SJSA1 (cell line): ENCODE measurements at regions not wholly inside any gene's neighbourhood (a gene's known extent, or its start where the extent isn't known, plus 50 kb on each side); places are given as distances from the start of the nearest gene placed in this dataset.
A peak's percentile ranks its signal among the peaks of the same experiment; 100 is the strongest.

Source experiments
- DNase-seq, 2 experiments: peaks; one replicate each; pipeline ENCODE4 v3.0.0-alpha.2; 2015 to 2020; ENCODE audit warnings: low spot score in 2 of 2, low read depth in 1 of 2
- H3K27ac ChIP-seq: fragments of 250-450 bp; sonication (Bioruptor Pico); 2 replicates; pipeline ENCODE4 v1.5.1; 2020; ENCODE audit warnings: mild to moderate bottlenecking, moderate library complexity
- H3K27me3 ChIP-seq: fragments of 250-450 bp; sonication (Bioruptor Pico); replicated peaks from 2 replicates; pipeline ENCODE4 v1.5.1; 2020; ENCODE audit warnings: mild to moderate bottlenecking, moderate library complexity
- H3K36me3 ChIP-seq: fragments of 250-450 bp; sonication (Bioruptor Pico); 2 replicates; pipeline ENCODE4 v1.5.1; 2020; ENCODE audit warnings: mild to moderate bottlenecking
- H3K4me1 ChIP-seq: fragments of 250-450 bp; sonication (Bioruptor Pico); replicated peaks from 2 replicates; pipeline ENCODE4 v1.6.1; 2021; ENCODE audit warnings: mild to moderate bottlenecking
- H3K4me3 ChIP-seq: fragments of 250-450 bp; sonication (Bioruptor Pico); 2 replicates; pipeline ENCODE4 v1.5.1; 2020; ENCODE audit warnings: mild to moderate bottlenecking
- H3K9me3 ChIP-seq: fragments of 250-450 bp; sonication (Bioruptor Pico); replicated peaks from 2 replicates; pipeline ENCODE4 v1.5.1; 2020; ENCODE audit warnings: mild to moderate bottlenecking

DNA sequence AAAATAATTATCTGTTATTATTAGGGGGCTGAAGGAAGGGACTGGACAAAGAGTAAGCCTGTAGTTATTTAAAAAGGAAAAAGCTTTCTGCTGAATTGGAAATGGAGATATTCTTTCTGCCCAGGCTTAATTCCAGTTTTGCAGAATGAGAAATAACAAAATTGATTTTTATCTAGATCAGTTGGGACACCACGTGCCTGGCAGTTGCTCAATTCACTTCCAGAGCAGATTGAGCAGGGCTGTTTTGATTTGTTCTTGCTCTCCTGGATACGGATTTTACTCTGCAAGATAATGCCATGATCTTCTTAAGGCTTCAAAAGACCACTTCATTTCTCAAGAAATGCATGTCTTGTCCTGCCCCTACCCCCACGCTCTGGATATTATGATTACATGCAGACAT, 524.3 kb downstream of the TCERG1L start:
- H3K36me3 ChIP-seq = no peaks in the 10 kb centered on the region
- H3K9me3 ChIP-seq = peaks cover 7% of the 10 kb centered on the region

DNA sequence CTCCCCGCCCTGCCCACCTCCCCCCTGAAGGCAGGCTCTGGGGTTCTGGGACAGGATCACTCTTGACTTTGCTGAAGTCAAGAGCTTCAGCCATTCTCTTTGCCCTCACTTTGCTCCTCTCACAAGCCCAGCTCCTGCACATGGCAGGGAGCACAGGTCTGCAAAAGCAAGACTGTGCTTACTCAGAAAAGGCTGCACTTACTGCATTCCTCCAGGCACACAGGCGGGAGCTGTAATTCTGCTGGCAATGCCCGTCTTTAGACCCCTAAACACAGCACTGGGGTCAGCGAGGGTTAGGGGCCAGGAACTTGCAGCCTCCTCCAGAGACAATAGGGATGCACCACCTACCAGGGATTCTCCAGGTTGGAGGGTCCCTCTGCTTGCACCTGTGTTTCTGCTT, 523.7 kb downstream of the TCERG1L start:
- H3K4me1 ChIP-seq = no peaks in the 10 kb centered on the region
- no peak overlapping the region for H3K27ac ChIP-seq
- peaks cover 3% of the 10 kb centered on the region; the same call in 1 of the 2 replicates for H3K9me3 ChIP-seq
- H3K4me3 ChIP-seq = no peak overlapping the region
- H3K36me3 ChIP-seq = no peaks in the 10 kb centered on the region
- DNase-seq = no peak
- no peaks in the 10 kb centered on the region for H3K27me3 ChIP-seq

More for the DNA sequence above, 524.3 kb downstream of the TCERG1L start:
- Histone ChIP-seq H3K27ac (no peak overlapping the region), H3K27me3 (no peaks in the 10 kb centered on the region), H3K4me3 (no peak overlapping the region), H3K4me1 (no peaks in the 10 kb centered on the region)
- DNase-seq = no peak

DNA sequence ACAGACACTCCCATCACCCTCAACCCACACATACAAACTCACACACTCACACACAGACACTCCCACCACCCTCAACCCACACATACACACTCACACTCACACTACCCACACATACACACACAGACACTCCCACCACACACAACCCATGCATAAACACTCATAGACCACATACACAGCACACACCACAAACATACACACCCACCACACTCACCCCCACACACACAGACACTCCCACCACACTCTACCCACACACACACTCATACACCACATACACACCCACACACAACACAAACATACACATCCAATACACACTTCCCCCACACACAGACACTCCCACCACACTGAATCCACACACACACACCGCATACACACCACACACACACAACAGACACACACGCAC, 521.2 kb downstream of the TCERG1L start:
- no peaks in the 10 kb centered on the region for H3K36me3 ChIP-seq
- no peak for DNase-seq
- H3K4me3 ChIP-seq = no peak overlapping the region
- H3K4me1 ChIP-seq = no peaks in the 10 kb centered on the region
- peaks cover 4% of the 10 kb centered on the region; the same call in 1 of the 2 replicates for H3K9me3 ChIP-seq
- no peak overlapping the region for H3K27ac ChIP-seq
- no peaks in the 10 kb centered on the region for H3K27me3 ChIP-seq

DNA sequence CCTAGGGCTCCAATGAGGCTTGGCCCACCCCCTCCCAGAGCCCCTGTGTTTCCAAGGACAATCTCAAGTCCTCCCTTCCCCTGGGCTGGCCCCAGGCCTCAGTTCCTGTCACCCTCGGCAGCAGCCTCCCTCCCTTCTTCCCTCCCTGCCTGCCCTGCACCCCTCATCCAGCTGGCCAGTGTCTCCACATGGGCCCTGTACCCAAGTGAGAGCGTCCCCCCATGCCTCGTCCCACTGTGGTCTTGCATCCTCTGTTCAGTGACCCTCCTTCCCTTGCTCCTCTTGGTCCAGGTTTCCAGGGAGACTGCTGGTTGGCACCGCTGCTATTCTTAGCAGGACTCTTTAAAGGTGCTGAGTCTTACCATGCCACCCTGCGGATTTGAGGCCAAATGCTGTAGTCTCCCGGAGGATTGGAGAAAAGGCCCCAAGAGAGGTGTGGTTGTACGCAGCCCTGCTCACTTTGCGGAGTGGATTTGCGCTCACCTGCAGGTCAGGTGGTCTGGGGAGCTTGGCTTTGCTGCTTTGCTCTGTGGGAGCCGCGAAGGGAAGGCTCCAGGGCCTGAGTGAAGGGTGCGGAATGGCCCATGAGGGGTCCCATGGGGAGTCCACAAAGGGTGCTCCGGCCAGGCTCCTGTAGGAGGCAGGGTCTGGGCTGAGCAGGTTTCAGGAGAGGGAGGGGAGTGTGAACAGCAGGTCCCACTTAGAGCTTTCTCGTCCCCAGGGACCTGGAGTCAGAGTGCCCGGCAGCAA, 519.2 kb downstream of the TCERG1L start:
- no peaks in the 10 kb centered on the region for H3K4me1 ChIP-seq
- DNase-seq = no peak
- H3K36me3 ChIP-seq = no peaks in the 10 kb centered on the region
- H3K9me3 ChIP-seq = 0 out of 2 replicates have a peak, but pooled peaks cover 4% of the 10 kb centered on the region
- H3K4me3 ChIP-seq = no peak overlapping the region
- no peaks in the 10 kb centered on the region for H3K27me3 ChIP-seq
- no peak overlapping the region for H3K27ac ChIP-seq

DNA sequence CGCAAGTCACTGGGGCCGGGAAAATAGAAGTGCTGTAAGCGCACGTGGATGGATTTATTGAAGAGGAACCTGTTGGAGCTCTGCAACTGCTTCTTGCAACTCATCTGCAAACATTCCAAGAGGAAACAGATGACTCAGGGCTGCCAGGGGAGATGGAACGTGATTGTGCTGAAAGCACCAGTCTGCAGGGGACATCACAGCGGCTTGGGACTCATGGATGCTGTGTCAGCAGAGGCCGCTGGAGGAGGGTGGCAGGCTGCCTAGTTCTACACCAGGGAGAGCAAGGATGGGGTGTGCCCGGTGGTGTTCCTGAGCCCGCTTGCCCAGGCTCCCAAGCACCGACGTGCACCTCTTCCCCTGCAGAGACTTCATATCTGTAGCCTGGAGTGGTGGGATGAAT, 515.7 kb downstream of the TCERG1L start:
- 0 out of 2 replicates have a peak, but pooled peaks cover 7% of the 10 kb centered on the region for H3K9me3 ChIP-seq
- H3K4me1 ChIP-seq = no peaks in the 10 kb centered on the region
- no peaks in the 10 kb centered on the region for H3K27me3 ChIP-seq
- DNase-seq = no peak
- H3K36me3 ChIP-seq = no peaks in the 10 kb centered on the region
- no peak overlapping the region for H3K27ac ChIP-seq
- no peak overlapping the region for H3K4me3 ChIP-seq

DNA sequence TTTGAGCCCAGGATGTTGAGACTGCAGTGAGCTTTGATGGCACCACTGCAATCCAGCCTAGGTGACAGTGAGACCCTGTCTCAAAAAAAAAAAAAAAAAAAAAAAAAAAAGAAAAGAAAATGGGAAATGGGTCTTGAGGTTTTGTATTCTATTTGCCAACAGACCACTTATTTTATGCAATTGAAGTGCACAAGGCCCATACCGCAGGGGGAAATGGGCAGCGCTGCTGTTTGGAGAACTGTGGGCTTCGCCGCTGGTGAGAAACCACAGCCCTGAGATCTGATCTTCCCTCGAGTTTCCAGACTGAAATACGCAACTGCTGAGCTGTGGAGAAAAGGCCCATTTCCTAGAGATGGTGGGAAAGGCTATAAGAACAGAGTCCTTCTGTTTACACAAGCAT, 512.0 kb downstream of the TCERG1L start:
- Histone ChIP-seq H3K27me3 (no peaks in the 10 kb centered on the region), H3K4me1 (no peaks in the 10 kb centered on the region), H3K27ac (no peak overlapping the region), H3K36me3 (no peaks in the 10 kb centered on the region), H3K9me3 (peaks cover 10% of the 10 kb centered on the region; the same call in 1 of the 2 replicates), H3K4me3 (no peak overlapping the region)
- no peak for DNase-seq

DNA sequence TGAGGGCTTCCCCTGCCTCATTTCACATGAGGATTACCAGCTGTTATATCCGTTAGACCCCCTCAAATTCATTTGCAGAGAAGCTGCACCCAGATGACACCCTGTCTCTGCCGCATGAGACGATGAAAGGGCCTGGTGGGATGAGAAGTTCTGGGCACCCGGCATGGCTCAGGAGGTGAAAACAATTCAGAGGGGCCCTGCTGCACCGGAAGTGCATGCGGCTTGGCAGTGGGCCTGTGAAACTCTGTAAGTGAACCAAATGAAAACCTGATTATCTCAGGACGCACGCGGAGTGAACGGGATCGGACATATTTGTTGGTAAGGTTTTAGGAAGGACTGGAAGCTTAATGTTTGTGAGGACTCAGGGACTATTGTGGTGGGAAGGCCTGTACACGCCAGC, 511.2 kb downstream of the TCERG1L start:
- H3K4me1 ChIP-seq = no peaks in the 10 kb centered on the region
- no peaks in the 10 kb centered on the region for H3K36me3 ChIP-seq
- no peak overlapping the region for H3K4me3 ChIP-seq
- H3K9me3 ChIP-seq = peaks cover 10% of the 10 kb centered on the region; the same call in 1 of the 2 replicates
- no peak for DNase-seq
- H3K27ac ChIP-seq = no peak overlapping the region
- no peaks in the 10 kb centered on the region for H3K27me3 ChIP-seq

DNA sequence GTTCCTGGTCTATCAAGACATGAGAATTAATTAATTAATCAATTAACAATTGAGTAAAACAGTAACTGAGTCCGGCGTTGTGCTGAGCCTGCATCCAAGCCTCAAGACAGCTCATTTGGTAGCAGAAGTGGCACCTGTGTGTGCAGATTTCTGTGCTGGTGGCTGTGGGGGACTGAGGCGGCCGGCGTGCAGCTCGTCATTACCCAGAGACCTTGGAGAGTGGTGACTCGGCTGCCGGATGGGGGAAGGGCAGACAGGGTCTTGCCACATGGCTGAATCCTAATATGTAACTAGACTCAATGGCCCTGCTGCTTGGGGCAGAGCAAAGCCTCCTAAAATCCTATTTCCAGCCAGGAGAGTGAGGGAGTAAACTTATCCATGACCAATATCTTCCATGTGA, 510.2 kb downstream of the TCERG1L start:
- Histone ChIP-seq H3K27ac (no peak overlapping the region), H3K9me3 (peaks cover 10% of the 10 kb centered on the region; the same call in 1 of the 2 replicates), H3K4me1 (no peaks in the 10 kb centered on the region), H3K27me3 (no peaks in the 10 kb centered on the region), H3K4me3 (no peak overlapping the region), H3K36me3 (no peaks in the 10 kb centered on the region)
- DNase-seq = no peak

DNA sequence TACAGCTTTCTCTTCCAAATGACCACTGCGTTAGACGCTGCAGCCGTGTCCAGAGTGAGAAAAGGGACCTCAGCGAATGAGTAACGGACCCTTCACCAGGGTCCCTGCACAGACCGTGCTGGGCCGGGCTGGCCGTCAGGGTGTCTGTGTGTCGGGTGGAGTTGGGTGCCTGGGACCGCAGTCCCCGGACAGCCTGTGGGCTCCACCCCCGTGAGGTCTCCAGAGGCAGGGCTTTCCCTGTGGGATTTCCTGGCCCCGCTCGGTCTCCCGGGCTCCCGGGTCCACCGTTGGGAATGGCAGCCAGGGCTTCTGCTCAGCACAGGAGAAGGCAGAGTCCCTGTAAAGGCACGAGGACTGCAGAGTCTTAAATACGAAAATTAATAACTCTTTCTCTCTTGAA, 509.7 kb downstream of the TCERG1L start:
- H3K9me3 ChIP-seq = peaks cover 10% of the 10 kb centered on the region; the same call in 1 of the 2 replicates
- DNase-seq = no peak
- H3K4me3 ChIP-seq = no peak overlapping the region

GRCh38 chr10:130802301-130802700, 509.2 kb downstream of the TCERG1L start:
- H3K9me3 ChIP-seq = peaks cover 10% of the 10 kb centered on the region; the same call in 1 of the 2 replicates
- DNase-seq = no peak

More for the DNA sequence above, 509.7 kb downstream of the TCERG1L start:
- Histone ChIP-seq H3K27me3 (no peaks in the 10 kb centered on the region), H3K36me3 (no peaks in the 10 kb centered on the region), H3K27ac (no peak overlapping the region), H3K4me1 (no peaks in the 10 kb centered on the region)

DNA sequence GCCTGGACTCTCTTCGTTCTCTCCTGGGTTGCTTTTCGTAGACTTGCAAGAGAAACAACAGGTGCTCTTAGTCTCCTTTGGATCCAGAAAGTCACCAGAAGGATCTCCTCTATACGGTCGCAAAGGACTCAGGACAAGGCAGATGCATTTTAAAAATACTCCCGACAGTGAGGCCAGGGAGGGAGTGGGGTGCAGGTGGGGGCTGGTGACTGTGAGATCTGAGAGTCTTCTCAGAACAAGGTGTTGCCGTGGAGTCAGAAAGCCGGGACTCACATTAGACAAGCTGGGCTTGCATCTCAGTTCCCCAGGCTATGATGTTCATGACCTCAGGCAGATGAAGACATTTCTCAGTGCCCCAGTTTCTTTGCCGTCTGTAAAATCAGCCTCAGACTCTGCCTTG, 507.2 kb downstream of the TCERG1L start:
- Histone ChIP-seq H3K27me3 (no peaks in the 10 kb centered on the region), H3K4me3 (no peak overlapping the region), H3K27ac (no peak overlapping the region), H3K9me3 (peaks cover 7% of the 10 kb centered on the region; the same call in 1 of the 2 replicates), H3K36me3 (no peaks in the 10 kb centered on the region), H3K4me1 (no peaks in the 10 kb centered on the region)
- peak in 1 of 2 experiments; percentile 17 for DNase-seq

More at GRCh38 chr10:130802301-130802700, 509.2 kb downstream of the TCERG1L start:
- Histone ChIP-seq H3K27ac (no peak overlapping the region), H3K27me3 (no peaks in the 10 kb centered on the region), H3K36me3 (no peaks in the 10 kb centered on the region), H3K4me3 (no peak overlapping the region), H3K4me1 (no peaks in the 10 kb centered on the region)

DNA sequence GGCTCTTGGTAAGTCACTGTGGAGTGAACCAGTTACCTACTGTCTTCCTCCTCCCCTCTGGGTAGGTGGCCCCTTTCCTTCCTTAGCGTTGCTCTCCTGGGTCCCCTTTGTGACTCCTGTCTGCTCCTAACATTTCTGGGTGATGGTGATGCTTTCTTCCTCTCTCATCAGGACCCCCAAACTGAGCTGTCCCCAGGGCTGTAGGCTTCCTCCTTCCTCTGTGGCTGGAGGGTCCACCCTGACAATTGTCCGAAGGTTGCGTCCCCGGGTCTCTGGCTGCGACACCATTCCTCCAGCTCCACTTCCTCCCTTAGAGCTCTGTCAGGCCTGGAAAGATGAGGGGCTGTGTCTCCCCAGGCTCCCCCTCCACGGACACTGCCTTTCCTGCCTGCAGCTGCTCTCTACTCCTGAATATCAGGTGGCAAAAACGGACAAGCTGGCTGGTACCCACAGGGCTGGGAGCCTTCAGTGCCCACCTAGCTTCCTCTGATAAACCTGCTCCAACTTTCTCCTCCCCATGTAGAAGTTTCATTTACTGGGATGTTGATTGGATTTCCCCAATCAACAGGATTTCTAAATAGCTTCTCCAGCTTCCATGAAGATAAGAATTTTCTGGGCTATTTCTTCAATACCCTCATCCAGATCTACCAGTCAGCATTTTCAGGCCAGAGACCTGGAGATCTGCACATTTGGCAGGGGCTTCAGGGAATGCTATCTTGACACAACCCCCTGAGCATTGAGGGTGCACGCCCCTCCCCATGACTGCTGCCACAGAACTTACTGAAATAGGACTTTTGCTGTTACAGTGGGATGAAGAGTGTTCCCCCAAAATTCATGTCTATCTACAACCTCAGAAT, 506.5 kb downstream of the TCERG1L start:
- Histone ChIP-seq H3K9me3 (peaks cover 7% of the 10 kb centered on the region; the same call in 1 of the 2 replicates), H3K4me3 (no peak overlapping the region), H3K36me3 (no peaks in the 10 kb centered on the region), H3K4me1 (no peaks in the 10 kb centered on the region), H3K27me3 (no peaks in the 10 kb centered on the region), H3K27ac (no peak overlapping the region)
- no peak for DNase-seq

DNA sequence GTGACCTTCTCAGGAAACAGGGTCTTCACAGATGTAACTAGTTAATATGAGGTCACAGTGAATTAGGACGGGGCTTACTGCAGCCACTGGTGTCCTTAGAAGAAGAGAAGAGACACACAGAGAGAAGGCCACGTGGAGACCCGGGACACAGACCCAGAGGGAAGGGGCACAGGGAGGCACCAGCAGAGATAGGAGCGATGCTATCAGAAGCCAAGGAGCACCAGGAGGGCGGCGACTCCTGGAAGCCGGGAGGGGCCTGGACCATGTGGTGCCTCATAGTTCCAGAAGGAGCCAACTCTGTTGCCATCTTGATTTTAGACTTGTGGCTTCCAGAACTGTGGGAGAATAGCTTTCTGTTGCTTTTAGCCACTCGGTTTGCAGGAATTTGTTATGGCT, 505.9 kb downstream of the TCERG1L start:
- DNase-seq = no peak
- Histone ChIP-seq H3K27ac (no peak overlapping the region), H3K9me3 (peaks cover 7% of the 10 kb centered on the region; the same call in 1 of the 2 replicates), H3K4me1 (no peaks in the 10 kb centered on the region), H3K36me3 (no peaks in the 10 kb centered on the region), H3K4me3 (no peak overlapping the region), H3K27me3 (no peaks in the 10 kb centered on the region)

DNA sequence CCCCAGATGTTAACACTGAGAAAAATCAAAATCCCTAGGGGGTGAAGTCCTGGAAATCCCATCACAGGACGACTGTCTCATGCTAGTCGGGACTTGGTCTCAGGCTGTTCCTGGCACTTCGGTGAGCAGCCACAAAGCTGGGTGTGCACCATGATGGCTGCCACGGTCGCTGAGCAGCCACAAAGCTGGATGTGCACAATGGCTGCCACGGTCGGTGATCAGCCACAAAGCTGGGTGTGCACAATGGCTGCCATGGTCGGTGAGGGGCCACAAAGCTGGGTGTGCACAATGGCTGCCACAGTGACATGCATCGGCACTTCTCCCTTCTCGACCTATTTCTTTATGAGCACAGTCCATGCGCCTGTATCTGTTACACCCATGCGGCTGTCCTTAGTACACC, 505.1 kb downstream of the TCERG1L start:
- no peak for DNase-seq
- no peaks in the 10 kb centered on the region for H3K27me3 ChIP-seq
- H3K36me3 ChIP-seq = no peaks in the 10 kb centered on the region
- H3K9me3 ChIP-seq = peaks cover 4% of the 10 kb centered on the region; the same call in 1 of the 2 replicates
- H3K27ac ChIP-seq = no peak overlapping the region
- no peak overlapping the region for H3K4me3 ChIP-seq
- no peaks in the 10 kb centered on the region for H3K4me1 ChIP-seq
